ENCODE measurements at regions not wholly inside any gene's neighbourhood (a gene's known extent, or its start where the extent isn't known, plus 50 kb on each side); places are given as distances from the start of the nearest gene placed in this dataset.

GRCh38 chr14:58738189-58738836, 100.6 kb downstream of the DACT1 start:
- no peak for TF ChIP-seq CTCF (conservative IDR thresholded peaks at IDR 0.05; ENCODE audit: low read length)
- no peak for TF ChIP-seq EZH2phosphoT487 (IDR thresholded peaks at IDR 0.05; ENCODE audit: borderline replicate concordance, low read depth, low read length)

All from OCI-LY7 (cell line).